PC-9 (cell line): ENCODE measurements at regions not wholly inside any gene's neighbourhood (a gene's known extent, or its start where the extent isn't known, plus 50 kb on each side); places are given as distances from the start of the nearest gene placed in this dataset.

Source experiments
- EZH2 ChIP-seq: fragments of 200-600 bp; sonication (generic); IDR thresholded peaks from 2 replicates; pipeline ENCODE4 v1.8.0; 2017; ENCODE audit warnings: antibody characterized with exemption, low read depth
- TF ChIP-seq, protein P1 (sequence below): fragments of 200-600 bp; sonication (generic); conservative IDR thresholded peaks from 2 replicates; pipeline ENCODE4 v1.6.1; 2017; ENCODE audit warnings: mixed run types, antibody characterized with exemption, mild to moderate bottlenecking, moderate library complexity

DNA sequence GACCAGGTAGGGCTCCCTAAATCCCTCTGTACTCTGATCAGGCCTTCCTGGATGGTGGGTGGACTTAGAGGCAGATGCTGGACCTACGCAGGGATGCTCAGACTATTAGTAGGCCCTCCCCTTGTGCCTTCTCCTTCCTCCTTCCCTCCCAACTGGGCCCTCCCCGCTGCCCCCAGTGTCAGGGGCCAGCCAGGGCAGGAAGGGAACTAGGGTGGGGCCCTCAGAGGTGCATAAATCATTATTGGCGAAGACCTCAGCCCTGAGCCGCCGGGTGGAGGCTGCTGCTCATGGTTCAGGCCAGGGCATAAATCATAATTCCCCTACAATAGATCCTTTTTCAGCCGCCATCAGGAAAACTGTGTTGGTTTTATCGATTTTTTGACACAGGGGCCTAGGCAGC lies 81.4 kb downstream of the MRM1 start:
- TF ChIP-seq, protein P1, sequence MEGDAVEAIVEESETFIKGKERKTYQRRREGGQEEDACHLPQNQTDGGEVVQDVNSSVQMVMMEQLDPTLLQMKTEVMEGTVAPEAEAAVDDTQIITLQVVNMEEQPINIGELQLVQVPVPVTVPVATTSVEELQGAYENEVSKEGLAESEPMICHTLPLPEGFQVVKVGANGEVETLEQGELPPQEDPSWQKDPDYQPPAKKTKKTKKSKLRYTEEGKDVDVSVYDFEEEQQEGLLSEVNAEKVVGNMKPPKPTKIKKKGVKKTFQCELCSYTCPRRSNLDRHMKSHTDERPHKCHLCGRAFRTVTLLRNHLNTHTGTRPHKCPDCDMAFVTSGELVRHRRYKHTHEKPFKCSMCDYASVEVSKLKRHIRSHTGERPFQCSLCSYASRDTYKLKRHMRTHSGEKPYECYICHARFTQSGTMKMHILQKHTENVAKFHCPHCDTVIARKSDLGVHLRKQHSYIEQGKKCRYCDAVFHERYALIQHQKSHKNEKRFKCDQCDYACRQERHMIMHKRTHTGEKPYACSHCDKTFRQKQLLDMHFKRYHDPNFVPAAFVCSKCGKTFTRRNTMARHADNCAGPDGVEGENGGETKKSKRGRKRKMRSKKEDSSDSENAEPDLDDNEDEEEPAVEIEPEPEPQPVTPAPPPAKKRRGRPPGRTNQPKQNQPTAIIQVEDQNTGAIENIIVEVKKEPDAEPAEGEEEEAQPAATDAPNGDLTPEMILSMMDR, result no peak
- no peak for TF ChIP-seq EZH2
